GM18519 (cell line): ENCODE measurements at regions not wholly inside any gene's neighbourhood (a gene's known extent, or its start where the extent isn't known, plus 50 kb on each side); places are given as distances from the start of the nearest gene placed in this dataset.
"Not testable (repeated sequence)": the region's sequence is repeated elsewhere in the genome, so short reads cannot be mapped to it uniquely, and the experiment has no call there.

Experiments used
- ATAC-seq: cut with Tn5 transposase; IDR thresholded peaks from one replicate; pipeline ENCODE4 v1.9.1; 2021; ENCODE audit warnings: mild to moderate bottlenecking, moderate library complexity; ENCODE audit not compliant: unreplicated experiment, low FRiP score

- no peak for ATAC-seq
Measured at GRCh38 chr12:73841963-73842362, 695.7 kb upstream of the ATXN7L3B start.

GRCh38 chr12:73863546-73863945, 674.1 kb upstream of the ATXN7L3B start:
- no peak for ATAC-seq

- no peak for ATAC-seq
Measured at GRCh38 chr12:73867147-73867546, 670.5 kb upstream of the ATXN7L3B start.

GRCh38 chr12:73877291-73877690, 660.3 kb upstream of the ATXN7L3B start:
- not testable (repeated sequence) for ATAC-seq

- ATAC-seq: no peak
Measured at GRCh38 chr12:73892201-73892600, 645.4 kb upstream of the ATXN7L3B start.

GRCh38 chr12:73898645-73899044, 639.0 kb upstream of the ATXN7L3B start:
- no peak for ATAC-seq

GRCh38 chr12:73902260-73902659, 635.4 kb upstream of the ATXN7L3B start:
- no peak for ATAC-seq

GRCh38 chr12:73906757-73907156, 630.9 kb upstream of the ATXN7L3B start:
- ATAC-seq: no peak

GRCh38 chr12:73935817-73936216, 601.8 kb upstream of the ATXN7L3B start:
- ATAC-seq: no peak

GRCh38 chr12:73947326-73948026, 590.2 kb upstream of the ATXN7L3B start:
- ATAC-seq: no peak

GRCh38 chr12:73950507-73950906, 587.1 kb upstream of the ATXN7L3B start:
- no peak for ATAC-seq

GRCh38 chr12:73951956-73952703, 585.5 kb upstream of the ATXN7L3B start:
- ATAC-seq: no peak

- ATAC-seq: no peak
Measured at GRCh38 chr12:73964641-73965040, 573.0 kb upstream of the ATXN7L3B start.

GRCh38 chr12:73973486-73973885, 564.1 kb upstream of the ATXN7L3B start:
- ATAC-seq: no peak

- ATAC-seq: no peak
Measured at GRCh38 chr12:73984552-73984951, 553.1 kb upstream of the ATXN7L3B start.

GRCh38 chr12:73991138-73991537, 546.5 kb upstream of the ATXN7L3B start:
- ATAC-seq: no peak

GRCh38 chr12:73998894-73999293, 538.7 kb upstream of the ATXN7L3B start:
- ATAC-seq: no peak

GRCh38 chr12:74015118-74015517, 522.5 kb upstream of the ATXN7L3B start:
- no peak for ATAC-seq

GRCh38 chr12:74016324-74016723, 521.3 kb upstream of the ATXN7L3B start:
- not testable (repeated sequence) for ATAC-seq

- ATAC-seq: no peak
Measured at GRCh38 chr12:74018849-74019248, 518.8 kb upstream of the ATXN7L3B start.

- peak; percentile 99 for ATAC-seq
Measured at GRCh38 chr12:74021937-74022336, 515.7 kb upstream of the ATXN7L3B start.

- ATAC-seq: no peak
Measured at GRCh38 chr12:74031045-74031444, 506.6 kb upstream of the ATXN7L3B start.
